HG03354 (cell line): ENCODE measurements at regions not wholly inside any gene's neighbourhood (a gene's known extent, or its start where the extent isn't known, plus 50 kb on each side); places are given as distances from the start of the nearest gene placed in this dataset.

ENCODE experiments used
- ATAC-seq: cut with Tn5 transposase; IDR thresholded peaks from one replicate; pipeline ENCODE4 v1.9.1; 2021; ENCODE audit warnings: mild to moderate bottlenecking; ENCODE audit not compliant: unreplicated experiment, poor library complexity, severe bottlenecking

DNA sequence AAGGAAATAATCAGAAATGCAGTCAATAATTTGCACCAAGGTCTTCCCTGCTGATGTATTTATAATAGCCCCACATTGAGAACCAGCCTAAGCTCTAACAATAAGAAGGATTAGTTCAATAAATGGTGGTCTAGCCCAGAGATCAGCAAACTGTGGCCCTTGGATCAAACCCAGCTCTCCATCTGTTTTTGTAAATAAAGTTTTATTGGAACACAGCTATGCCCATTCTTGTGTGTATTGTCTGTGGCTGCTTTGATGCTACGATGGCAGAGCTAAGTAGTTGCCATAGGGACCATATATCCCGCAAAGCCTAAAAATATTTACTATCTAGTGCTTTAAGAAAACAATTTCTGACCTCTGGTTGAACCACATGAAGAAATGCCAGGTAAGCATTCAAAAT, 154.9 kb downstream of the EMX2 start:
- no peak for ATAC-seq

DNA sequence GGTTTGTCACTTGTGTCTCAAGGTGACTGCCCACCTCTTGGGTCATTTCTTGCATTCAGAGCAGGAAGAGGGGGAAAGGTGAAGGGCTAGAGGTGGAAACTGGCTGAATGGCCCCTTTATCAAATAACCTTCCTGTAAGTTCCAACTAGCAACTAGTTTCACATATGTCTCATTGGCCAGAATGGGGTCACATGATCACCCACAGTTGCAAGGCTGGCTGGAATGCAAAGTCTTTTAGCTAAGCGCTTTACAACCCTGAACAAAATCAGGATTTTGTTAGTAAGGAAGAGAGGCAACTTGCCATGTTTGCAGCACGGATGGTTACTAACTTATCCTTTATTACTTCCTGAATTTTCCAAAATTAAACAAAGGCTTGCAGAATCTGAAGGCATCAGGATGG, 156.3 kb downstream of the EMX2 start:
- ATAC-seq = no peak

DNA sequence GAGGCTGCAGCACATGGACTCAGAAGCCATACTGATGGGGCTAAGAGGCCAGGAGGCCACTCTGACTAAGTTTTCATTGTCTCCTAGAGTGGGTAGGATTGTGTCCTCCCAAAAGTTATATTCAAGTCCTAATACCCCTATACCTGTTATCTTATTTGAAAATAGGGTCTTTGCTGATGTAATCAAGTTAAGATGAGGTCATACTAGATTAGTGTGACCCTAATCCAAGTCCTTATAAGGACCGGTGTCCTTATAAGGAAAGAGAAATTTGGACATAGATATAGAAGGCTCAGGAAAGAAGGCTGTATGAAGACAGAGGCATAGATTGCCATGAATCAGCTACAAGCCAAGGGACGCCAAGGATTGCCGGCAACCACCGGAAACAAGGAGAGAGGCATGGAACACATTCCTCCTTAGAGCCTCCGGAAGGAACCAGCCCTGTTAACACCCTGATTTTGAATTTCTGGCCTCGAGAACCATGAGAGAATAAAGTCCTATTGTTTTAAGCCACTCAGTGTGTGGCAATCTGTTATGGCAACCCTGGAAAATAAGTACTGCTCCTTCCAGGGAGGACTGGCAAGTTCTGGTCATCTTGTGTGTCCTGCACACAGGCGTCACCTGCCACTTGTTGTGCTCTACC, 157.0 kb downstream of the EMX2 start:
- no peak for ATAC-seq

DNA sequence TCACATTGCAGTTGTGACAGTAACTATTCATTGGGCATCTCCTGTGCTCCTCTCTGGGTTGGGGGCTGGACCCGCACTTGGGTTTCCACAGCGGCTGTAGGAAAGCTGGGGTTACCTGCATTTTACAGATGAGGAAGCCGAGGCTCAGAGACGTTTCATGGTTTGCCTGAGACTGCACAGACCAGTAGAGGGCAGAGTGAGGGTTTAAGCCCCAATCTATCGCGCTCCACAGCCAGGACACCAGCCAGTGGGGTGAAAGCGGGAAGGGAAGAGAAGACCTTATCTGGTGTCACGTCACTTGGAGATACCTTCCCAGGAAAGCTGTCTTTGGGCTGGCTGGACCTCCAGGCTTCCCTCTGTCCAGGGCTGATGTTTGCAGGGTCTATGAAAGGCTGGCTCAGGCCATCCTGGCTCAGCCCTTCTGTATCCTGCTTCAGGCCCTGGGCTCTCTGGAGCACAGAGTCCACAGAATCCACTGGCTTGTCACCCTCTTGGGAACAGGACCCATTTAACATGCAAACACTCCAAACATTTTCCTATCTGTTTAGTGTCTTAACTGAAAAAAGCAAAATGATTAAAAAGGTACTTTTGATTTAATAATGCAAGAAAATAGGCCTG, 167.7 kb downstream of the EMX2 start:
- no peak for ATAC-seq

DNA sequence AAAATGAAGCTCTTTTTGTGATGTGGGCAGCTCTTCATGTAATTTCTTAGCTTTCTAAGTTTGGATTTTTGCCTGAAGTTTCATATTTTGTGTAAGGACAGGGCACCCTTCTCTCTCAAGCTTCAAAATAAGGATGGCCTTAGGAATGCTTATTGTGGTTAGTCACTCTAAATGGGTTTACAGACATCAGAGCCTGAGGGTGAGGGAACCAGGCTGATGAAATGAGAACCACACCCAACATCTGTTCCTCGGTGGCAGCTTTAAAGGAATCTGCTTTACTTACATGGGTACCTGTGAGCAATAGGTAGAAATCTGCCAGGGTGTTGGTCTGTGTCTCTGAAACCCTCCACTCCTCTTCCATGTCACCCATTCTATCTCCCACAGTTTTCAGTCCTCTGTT, 174.3 kb downstream of the EMX2 start:
- ATAC-seq = no peak

DNA sequence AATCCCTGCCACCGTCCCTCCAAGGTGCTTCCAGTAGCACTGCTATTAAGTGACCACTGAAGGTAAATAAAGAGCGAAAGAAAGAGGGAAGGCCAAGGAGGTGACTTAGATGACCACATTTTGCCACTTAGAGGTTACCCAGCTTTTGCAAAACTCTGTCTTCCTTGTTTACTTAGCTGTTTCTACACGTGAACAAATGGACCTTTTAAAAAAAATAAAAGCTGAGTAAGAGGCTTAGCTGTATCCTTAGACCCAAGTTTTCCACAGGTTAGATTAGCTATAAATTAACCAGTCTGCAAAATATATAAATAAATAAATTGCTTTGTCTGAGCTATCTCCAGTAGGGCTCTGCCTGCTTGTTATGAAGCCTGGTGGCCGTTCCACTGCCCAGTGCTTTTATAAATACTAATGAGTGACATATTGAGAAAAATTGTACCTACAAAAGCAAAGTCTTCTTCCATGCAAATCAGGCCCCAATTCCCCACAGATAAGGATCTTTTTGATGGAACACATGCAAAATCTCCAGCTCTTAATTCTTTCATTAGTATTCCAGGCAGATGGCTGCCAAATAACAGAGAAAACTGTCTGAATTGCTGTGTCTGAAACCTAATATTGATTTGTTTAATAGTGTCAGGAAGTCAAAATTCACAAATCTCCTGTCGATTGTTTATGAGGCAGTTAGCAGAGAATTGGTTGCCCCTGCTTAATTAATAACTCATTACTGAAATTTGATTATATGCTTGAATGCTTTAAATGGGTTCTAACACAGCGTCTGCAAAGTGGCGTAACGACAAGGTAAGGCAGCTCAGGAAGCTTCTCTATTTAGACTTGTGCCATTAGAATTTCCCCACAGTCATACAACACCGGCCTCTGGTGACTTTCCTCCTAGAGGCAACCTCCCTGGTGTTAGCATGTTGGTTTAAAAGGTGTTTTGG, 176.7 kb downstream of the EMX2 start:
- ATAC-seq = no peak

DNA sequence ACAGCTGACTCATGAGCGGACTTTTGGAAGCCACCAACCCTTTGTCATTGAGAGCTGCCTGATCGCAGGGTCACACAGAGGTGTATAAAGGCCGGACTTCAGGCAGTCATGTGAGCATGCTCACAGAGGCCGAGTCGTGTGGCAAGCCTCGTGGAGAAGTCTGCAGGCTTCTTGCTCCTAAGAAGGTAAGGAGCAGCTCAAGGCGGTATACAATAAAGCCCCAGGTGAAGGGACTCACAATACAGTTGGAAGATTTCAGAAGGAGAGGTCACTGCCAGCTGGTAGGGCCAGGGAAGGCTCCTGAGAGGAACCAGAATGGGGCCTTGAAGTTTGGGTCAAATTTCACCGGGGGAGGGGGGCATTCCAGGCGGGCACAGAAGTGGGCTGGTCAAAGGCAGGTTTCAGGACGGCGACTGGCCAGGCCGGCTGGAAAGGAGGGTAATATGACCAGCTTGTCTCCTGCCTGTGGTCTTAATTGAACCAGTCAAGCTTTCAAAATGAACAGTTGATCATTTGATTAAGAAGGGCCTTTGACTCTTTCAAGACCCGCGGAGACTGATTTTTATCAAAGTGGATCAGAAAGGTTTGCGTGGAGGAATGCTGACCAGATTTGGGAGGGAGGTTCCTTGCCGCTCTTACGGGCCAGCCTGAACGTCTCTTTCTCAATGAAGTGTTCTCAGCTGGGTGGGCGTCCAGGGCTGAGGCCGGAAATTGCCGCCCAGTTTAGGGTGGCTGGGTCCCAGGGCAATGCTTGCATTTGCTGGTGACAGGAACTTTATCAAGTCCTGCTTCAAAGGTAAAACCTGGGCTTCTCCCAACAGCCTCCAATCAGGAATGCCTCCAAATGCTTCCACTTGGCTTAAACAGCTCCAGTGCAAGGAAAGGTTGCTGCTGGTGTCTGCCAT, 178.6 kb downstream of the EMX2 start:
- no peak for ATAC-seq

DNA sequence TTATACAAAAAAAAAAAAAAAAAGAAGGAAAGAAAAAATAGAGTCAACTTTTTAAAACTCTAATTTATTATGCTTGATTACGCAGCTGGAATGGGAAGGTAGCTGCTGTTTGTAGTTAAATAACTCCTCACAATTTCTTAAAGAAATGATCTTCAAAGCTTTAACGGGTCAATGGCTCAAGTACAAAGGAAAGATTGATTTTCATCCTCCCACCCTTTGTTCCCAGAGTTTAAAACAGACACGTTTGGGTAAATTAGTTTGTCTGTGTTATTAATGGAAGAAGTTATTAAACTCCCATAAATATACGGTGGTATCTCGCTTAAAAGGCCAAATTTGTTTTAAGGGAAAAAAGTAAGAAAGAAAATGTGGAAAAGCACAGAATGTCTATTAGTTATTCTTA, 179.3 kb downstream of the EMX2 start:
- ATAC-seq = no peak

DNA sequence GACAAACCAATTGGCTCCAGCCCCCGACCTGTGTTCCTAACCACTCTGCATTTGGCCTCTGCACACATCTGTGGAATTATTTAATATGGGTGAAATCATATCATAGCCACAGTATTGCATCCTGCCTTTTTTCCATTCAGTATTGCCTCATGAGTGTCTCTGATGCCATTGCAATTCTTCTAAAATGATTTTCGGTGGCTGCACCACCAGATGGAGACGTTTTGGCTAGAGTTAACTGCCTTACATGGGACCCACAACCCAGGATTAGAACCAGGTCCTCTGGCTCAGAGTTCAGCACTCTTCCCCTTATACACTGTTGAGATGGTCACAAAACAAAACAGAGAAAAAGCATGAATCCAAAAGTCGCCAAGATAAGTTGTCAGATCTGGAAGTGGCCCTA, 180.8 kb downstream of the EMX2 start:
- no peak for ATAC-seq

DNA sequence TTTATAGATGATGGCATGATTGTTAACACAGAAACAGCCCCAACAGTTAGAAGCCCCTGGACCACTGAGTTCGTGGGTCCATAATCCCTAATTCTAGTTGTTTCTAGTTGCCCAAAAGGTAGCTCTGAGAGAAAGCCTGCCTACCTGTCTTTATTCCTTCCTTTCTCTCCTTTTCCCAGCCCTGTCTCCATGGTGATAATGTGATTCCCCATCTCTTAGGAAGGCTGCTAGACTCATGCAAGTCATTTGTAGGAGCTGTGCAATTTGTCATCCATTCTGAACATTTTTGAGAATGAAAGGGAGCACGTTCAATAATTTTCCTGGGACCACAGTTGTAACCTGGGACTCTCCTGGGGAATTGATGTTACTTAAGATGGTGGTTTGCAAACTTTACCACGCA, 183.4 kb downstream of the EMX2 start:
- ATAC-seq = no peak

DNA sequence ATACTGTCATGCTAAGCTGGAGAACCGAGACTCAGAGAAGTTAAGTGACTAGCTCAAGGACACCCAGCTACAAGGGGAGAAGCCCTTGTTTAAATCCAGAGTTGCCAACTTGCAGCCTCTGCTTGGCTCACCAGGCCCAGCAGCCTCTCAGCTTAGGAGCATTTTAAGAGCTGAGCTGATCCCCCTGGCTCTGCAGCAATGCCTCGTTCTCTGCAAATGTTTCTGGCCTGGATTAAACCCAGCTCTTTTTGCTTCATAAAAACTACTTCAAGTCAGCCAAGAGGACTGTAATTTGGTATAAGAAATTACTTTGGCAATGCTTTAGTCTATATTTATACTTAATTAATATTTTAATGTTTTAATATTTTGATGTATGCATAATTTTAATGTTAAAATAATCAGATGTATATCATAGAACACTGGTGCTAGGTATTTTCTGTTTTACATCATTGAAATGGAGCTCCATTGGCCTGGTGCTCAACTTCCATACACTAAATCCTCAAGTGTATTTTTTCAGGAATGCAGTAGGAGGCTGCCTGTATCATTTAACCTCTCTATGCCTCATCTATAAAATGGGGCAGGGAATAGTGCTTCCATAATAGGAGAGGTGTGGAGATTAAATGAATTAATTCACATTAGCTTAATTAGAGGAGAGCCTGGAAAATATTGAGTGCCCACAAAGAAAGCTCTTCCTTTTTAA, 184.2 kb downstream of the EMX2 start:
- ATAC-seq = no peak

DNA sequence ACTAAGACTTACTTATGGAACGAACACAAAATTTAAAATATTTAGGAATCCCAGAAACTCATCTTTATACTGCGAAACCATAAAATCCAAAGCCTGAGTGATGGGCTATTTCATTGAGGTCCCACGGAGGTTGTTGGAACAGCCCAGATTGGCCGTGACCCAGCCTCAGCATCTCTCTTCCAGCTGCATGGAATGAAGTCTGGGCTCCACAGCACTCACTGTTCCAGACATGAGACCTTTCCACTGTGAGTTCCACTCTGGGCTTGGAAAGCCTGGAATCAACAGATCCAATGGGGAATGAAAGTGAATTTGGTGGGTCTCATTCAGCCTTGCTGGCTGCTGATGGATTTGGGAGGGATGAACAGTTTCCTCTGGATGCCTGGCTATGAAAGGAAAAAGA, 184.9 kb downstream of the EMX2 start:
- no peak for ATAC-seq

DNA sequence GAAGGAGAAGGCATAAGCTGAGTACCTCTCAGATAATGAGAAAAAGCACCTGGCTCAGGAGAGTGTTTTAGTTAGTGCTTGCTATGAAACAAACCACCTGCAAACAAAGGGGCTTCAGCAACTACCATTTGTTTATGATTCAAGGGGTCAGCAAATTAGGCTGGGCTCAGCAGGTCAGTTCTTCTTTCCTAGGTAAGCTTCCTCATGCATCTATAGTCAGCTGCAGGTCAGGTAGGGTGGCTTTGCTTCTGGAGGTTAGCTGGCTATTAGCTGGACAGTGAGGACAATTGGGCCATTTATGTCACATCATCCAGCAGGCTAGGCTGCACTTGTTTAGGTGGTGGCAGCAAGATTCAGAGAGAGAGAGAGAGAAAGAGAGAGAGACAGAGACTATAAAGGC, 185.5 kb downstream of the EMX2 start:
- no peak for ATAC-seq

DNA sequence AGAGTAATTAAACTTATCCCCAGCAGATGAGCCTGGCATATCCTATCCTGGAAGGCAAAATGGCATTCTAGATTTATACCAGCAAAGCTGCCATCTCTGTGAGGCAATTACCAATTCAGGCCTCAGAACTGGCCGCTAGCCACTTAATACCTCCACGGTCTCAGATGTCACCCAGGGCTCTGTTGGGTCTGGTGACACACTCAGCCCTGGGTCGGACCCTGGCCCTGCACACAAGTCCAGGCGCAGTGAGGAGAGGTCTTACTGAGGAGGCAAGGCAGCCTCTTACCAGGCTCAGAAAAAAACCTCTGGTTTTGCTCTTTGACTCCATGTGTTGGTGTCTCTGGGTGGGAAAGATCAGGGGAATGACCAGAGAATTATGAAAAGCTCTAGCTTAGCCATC, 186.6 kb downstream of the EMX2 start:
- no peak for ATAC-seq

DNA sequence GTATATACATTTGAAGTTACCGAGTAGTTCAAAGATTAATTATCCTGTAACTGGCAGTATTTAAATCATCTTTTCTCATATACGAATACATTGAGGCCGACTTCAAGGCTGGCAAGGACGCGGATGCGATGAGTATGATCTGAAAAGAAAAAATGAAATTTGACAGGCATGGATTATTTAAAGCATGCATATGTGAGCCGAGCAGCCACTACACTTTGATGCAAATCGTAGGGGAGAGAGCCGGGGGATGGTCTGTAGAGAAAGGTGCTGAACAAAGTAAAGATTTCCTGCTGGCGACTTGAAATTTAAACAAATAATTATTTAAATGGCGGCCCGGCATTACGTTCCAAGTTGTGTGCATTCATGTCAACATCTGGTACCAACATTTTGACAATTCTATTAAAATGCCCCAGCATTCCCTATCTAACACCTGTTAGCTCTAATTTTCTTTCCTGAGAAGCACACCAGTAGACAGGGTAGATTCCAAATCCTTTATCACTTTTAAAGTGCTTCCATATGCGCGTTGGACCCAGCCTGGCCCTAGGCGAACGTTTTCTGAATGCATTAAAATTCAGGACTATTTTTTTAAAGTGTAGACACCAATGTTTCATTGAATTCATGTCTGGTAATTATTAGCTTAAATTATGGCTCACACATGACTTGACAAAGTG, 188.7 kb downstream of the EMX2 start:
- no peak for ATAC-seq

DNA sequence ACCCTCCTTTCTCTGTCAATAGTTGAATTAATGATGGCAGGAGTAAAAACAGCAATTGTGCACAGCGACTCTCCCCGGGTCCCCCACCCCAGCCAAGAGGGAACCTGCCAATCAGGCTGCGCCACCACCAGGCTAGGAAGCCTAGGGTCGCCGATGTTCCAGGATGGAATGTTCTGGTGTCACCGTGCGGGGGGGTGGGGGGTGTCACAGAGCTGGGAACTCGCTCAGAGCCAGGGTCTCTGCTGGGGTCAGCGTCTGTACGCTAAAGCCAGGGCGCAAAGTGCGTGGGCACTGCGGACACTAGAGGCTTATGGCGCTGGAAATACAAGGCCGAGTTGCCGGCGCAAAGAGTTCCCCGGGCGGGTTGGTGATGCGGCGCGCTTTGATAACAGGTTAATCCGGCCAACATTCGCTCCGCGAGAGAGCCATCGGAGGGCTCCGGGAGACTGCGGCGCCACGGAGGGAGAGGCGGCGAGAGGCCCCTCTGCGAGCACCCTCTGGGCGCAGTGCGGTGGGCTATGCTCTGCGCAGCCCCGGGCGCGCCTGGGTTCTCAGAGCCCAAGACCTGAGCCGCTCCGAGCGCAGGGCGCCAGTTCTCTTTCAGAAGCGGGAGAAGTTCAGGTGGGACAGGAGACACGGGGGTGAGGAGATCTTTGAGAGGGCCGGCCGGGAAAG, 192.3 kb downstream of the EMX2 start:
- ATAC-seq = no peak

DNA sequence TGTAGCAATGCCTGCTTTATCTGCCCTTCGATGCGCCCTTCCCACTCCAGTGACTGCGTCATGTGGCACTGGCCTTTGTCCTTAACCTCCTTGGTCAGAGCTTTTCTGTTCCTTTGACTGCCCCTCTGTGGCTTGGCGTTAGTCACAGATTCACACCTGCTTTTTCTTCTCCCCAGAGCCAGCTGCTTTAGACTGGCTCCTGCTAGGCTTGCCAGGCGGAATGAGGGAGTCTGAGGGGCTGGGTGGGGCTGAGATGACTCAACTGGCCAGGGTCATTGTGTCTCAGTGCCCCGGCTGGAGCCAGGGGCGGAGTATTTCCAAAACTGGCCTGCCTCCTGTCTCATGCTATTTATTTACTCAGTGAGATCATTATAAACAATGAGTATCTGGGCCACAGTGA, 194.1 kb downstream of the EMX2 start:
- ATAC-seq = no peak

DNA sequence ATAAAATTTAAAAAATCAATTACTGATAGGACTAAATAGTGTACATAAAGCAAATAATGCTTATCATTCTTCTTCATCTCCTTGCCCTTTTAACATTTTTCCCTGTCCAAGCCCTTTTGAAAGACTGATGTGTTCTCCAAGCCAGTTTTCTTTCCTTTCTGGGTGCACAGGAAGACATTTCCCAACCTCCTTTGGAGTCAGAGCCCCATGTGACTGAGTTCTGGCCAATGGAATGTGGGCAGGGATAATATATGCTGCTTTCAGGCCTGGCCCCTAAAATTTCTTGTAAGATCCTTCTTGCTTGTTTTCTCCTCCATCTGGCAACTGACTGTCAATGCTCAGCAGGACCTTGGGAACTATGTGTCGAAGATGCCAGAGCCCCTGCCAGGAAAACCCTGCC, 197.5 kb downstream of the EMX2 start:
- ATAC-seq = no peak
